ENCODE measurements at regions not wholly inside any gene's neighbourhood (a gene's known extent, or its start where the extent isn't known, plus 50 kb on each side); places are given as distances from the start of the nearest gene placed in this dataset.

- Histone ChIP-seq H4K20me1 (replicated peaks; ENCODE audit: control insufficient read depth, extremely low read depth, insufficient read depth, low read length) (no peaks in the 10 kb centered on the region), H3K9me3 (replicated peaks; ENCODE audit: control insufficient read depth, insufficient read depth, low read length) (peaks cover 2% of the 10 kb centered on the region), H3K27me3 (ENCODE audit: control insufficient read depth in 2 of 2, insufficient read depth in 2 of 2, low read length in 2 of 2) (no peaks in the 10 kb centered on the region), H3K4me2 (ENCODE audit: insufficient read depth, low read length) (no peak overlapping the region), H3K79me2 (ENCODE audit: control insufficient read depth, insufficient read depth, low read length) (no peaks in the 10 kb centered on the region), H3K4me1 (ENCODE audit: control insufficient read depth, extremely low read depth, insufficient read depth, low read length) (no peaks in the 10 kb centered on the region), H3K27ac (ENCODE audit: insufficient read depth, low read depth, low read length) (no peak overlapping the region), H3K9me1 (replicated peaks; ENCODE audit: control insufficient read depth, extremely low read depth, insufficient read depth, low read length) (no peaks in the 10 kb centered on the region), H3K36me3 (ENCODE audit: control insufficient read depth in 2 of 2, extremely low read depth in 1 of 2, insufficient read depth in 2 of 2, low read length in 2 of 2) (no peaks in the 10 kb centered on the region), H3K4me3 (replicated peaks in 1 of 3; ENCODE audit: insufficient read depth in 1 of 3, low read depth in 1 of 3, low read length in 3 of 3) (no peak overlapping the region), H2AFZ (ENCODE audit: low read depth, low read length) (no peak overlapping the region), H3K9ac (replicated peaks; ENCODE audit: extremely low read depth, insufficient read depth, low read length) (no peak overlapping the region)
- ChIA-PET CTCF (no interaction called here), POLR2A (no interaction called here)
- dilution Hi-C loops (cut with MboI; ENCODE audit: extremely low pct_ligation_motif_present, low sequenced_read_pairs), result no loop called here
- no TSS peak for BruUV-seq (replicated peaks)
- intact Hi-C loops (cut with micrococcal nuclease), result no loop called here
- DNase-seq (ENCODE audit: low read depth, low spot score) (no peak), FAIRE-seq (no peak)
- no peak for TF ChIP-seq CTCF (IDR thresholded peaks at IDR 0.05; ENCODE audit: extremely low read depth in 1 of 2, insufficient read depth in 1 of 2, low read depth in 1 of 2, low read length in 2 of 2)
- no peak for TF ChIP-seq MYC (IDR thresholded peaks at IDR 0.05; ENCODE audit: low read depth, low read length)
- TF ChIP-seq POLR2AphosphoS5 (IDR thresholded peaks at IDR 0.05; ENCODE audit: insufficient read depth, low read depth, low read length), result no peak
- no peak for TF ChIP-seq FOS (IDR thresholded peaks at IDR 0.05; ENCODE audit: borderline replicate concordance, insufficient read depth, low read length)
- no peak for TF ChIP-seq GATA2 (IDR thresholded peaks at IDR 0.05; ENCODE audit: insufficient read depth, insufficient read length, low read depth, low read length)
- TF ChIP-seq JUN (IDR thresholded peaks at IDR 0.05; ENCODE audit: borderline replicate concordance, insufficient read depth, insufficient read length, low read depth), result no peak
- TF ChIP-seq MAX (IDR thresholded peaks at IDR 0.05; ENCODE audit: insufficient read depth, insufficient read length), result no peak
- TF ChIP-seq EZH2 (IDR thresholded peaks at IDR 0.05; ENCODE audit: borderline replicate concordance, low read depth, low read length, severe bottlenecking), result no peak
- TF ChIP-seq POLR2A (IDR thresholded peaks at IDR 0.05; ENCODE audit: low read depth, low read length), result no peak
These were observed 53.6 kb upstream of the SPACA7 start for GRCh38 chr13:112322557-112322956.
